ENCODE measurements at regions not wholly inside any gene's neighbourhood (a gene's known extent, or its start where the extent isn't known, plus 50 kb on each side); places are given as distances from the start of the nearest gene placed in this dataset.
"Not testable (repeated sequence)": the region's sequence is repeated elsewhere in the genome, so short reads cannot be mapped to it uniquely, and the experiment has no call there.

DNA sequence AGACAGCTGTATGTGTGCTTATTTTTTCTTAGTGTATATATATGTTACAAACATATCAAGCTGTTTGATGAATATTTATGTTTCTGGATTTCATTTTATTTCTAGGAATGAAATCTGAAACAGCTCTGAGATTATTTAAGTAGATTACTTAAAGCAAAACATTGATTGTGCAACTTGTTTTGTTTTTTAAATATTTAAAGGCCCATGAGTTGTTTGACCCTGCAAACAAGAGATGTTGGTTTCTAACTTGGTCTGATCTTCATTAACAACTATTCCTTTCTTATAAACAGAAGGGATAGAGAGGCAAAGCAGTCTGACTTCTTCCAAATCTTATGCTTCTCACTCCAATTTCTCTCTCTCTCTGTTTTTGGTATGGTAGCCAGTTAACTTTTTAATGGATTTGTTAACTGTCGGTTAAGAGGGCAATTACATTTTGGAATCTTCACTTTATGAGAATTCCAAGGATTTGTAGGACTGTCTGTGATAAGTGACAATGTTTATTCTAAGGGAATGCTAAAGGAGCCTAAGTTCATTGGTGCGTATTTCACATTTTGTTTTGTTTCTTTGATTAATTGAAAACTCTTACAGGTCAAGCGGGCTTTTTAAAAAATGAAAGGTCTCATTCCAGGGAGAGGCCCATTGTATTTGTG is 102.6 kb upstream of the HMGA2 start:
- no peak overlapping the region for H3K27ac ChIP-seq
- TF ChIP-seq ZFX (IDR thresholded peaks at IDR 0.05; ENCODE audit: borderline replicate concordance) = no peak
- TF ChIP-seq, protein P1, sequence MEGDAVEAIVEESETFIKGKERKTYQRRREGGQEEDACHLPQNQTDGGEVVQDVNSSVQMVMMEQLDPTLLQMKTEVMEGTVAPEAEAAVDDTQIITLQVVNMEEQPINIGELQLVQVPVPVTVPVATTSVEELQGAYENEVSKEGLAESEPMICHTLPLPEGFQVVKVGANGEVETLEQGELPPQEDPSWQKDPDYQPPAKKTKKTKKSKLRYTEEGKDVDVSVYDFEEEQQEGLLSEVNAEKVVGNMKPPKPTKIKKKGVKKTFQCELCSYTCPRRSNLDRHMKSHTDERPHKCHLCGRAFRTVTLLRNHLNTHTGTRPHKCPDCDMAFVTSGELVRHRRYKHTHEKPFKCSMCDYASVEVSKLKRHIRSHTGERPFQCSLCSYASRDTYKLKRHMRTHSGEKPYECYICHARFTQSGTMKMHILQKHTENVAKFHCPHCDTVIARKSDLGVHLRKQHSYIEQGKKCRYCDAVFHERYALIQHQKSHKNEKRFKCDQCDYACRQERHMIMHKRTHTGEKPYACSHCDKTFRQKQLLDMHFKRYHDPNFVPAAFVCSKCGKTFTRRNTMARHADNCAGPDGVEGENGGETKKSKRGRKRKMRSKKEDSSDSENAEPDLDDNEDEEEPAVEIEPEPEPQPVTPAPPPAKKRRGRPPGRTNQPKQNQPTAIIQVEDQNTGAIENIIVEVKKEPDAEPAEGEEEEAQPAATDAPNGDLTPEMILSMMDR (IDR thresholded peaks at IDR 0.05) = no peak

DNA sequence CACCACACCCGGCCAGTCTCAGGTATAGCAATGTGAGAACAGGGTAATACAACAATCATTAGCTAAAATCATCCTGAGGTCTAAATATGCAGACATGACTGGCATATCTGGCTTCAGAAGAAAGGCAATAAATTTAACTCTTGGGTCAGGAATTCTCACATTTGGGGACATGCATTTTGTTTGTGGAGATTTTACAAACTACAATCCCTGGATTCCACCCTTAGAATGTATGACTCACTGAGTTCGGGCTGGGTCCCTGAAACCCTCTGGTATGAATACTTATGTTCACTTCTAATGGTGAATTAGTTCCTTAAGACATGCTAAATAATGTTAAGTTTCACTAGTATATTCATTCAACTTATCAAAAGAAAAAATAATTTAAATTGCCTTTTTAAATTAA is 98.9 kb upstream of the HMGA2 start:
- TF ChIP-seq ZFX (IDR thresholded peaks at IDR 0.05; ENCODE audit: borderline replicate concordance) = no peak
- TF ChIP-seq, protein P1 (IDR thresholded peaks at IDR 0.05) = no peak
- H3K27ac ChIP-seq = no peak overlapping the region

DNA sequence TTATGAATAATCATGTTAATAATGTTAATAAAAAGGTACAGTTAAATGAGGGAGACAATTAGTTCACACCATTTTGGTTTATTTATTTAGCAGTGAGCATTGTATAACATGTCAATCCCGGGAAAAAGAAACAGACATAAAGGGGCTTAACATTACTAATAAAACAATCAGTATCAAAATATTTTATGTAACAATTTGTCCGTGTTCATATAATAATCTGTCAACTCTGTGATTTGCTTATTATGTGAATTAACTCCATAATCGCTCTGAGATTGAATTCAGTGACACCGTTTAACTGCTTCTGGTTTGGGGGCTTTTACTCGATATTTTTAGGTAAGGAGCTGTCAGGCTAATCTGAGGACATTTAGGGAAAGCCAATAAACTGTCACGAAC is 95.8 kb upstream of the HMGA2 start:
- TF ChIP-seq, protein P1 (IDR thresholded peaks at IDR 0.05) = no peak
- TF ChIP-seq ZFX (IDR thresholded peaks at IDR 0.05; ENCODE audit: borderline replicate concordance) = no peak
- H3K27ac ChIP-seq = no peak overlapping the region

DNA sequence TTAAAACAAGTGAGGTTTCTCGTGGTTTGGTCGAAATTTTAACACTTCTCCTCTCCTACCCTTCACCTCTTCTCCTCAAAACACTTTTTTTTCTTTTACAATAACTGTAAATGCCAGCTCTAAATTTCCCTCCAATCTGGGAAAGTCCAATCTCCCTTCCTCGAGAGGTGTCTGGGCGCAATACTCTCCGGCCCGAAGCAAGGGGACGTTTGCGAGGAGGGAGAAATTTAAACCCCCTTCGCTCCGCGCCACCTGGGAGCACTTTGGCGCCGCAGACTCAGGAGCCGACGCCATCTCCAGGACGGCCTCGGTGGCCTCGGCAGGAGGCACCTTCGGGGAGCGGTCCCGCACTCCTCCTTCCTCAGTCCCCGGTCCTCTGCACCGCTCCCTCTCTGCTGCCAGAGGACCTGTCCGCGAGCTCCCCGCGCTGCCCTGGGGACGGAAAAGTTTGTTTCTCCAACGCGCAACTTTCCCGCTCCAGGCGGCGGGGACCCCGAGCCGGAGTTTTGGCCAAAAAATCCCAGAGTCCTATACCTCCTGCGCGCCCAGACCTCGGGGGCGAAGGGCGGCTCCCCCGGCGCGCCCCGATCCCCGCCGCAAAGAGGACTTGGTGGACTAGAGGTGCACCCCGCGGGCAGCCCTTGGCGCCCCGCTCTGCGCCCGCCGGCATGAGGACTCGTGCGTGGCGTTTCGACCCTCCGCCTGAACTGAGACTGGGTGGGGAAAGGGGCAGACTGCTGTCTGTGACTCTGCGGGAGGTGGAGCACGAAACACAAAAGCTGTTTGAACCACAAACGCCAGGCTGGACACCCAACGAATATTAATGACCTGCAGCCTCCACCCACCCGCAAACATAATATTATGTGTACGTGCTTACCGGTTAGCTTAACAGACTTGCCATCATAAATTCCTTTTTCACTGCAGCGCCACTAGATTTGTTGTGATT is 95.2 kb upstream of the HMGA2 start:
- TF ChIP-seq ZFX (IDR thresholded peaks at IDR 0.05; ENCODE audit: borderline replicate concordance) = no peak
- TF ChIP-seq, protein P1 (IDR thresholded peaks at IDR 0.05) = no peak
- H3K27ac ChIP-seq = no peak overlapping the region

DNA sequence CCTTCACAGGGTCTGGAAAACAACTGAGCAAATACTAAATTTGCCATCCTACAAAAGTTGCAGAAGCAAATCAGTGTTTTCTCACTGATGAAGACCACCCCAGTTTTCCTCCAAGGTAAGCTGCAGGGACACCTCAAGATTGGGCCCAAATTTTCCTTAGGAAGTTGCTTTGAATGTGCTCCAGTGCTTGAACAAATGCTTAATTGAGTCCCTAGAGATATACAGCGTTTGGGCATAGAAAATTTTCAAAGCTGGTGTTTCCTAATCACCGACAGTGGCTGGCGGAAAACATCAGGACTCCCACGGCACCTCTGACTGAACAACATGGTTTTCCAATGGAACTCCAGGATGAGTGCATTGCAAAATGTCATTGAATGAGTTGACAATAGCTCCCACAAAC is 92.5 kb upstream of the HMGA2 start:
- H3K27ac ChIP-seq = no peak overlapping the region
- TF ChIP-seq, protein P1 (IDR thresholded peaks at IDR 0.05) = no peak

DNA sequence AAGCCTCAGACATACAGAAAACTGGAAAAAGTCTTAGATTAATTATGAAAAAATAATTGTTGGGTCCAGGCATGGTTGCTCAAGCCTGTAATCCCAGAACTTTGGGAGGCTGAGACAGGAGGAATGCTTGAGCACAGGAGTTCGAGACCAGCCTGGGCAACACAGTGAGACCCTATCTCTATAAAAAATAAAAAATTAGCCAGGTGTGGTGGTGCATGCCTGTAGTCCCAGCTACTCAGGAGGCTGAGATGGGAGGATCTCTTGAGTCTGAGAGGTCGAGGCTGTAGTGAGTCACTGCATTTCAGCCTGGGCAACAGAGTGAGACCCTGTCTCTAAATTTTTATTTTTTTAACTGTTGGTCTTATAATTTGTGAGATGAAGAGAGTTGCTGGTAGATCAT is 90.6 kb upstream of the HMGA2 start:
- H3K27ac ChIP-seq = not testable (repeated sequence)

DNA sequence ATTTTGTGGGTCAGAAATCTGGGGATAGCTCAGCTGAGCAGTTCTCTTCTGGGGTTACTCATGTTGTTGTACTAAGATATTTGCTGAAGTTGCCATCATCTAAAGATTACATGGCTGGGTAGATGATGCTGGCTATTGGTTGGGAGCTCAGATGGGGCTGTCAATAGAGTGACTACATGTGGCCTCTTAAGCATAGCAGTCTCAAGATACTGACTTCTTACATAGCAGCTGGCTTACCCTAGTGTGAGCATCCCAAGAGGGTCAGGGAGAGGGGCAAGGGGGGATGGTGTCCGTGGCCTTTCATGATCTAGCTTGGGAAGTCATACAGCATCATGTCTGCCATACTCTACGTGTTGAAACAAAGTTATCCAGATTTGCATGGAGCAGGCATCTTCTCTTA is 90.1 kb upstream of the HMGA2 start:
- no peak overlapping the region for H3K27ac ChIP-seq
- TF ChIP-seq, protein P1 (IDR thresholded peaks at IDR 0.05) = no peak
- TF ChIP-seq ZFX (IDR thresholded peaks at IDR 0.05; ENCODE audit: borderline replicate concordance) = no peak

Data from 22Rv1 (cell line).